ENCODE measurements at regions not wholly inside any gene's neighbourhood (a gene's known extent, or its start where the extent isn't known, plus 50 kb on each side); places are given as distances from the start of the nearest gene placed in this dataset.

- TF ChIP-seq CTCF (IDR thresholded peaks at IDR 0.05; ENCODE audit: poor library complexity) (no peak), EZH2 (IDR thresholded peaks at IDR 0.05; ENCODE audit: borderline replicate concordance) (no peak), EZH2phosphoT487 (IDR thresholded peaks at IDR 0.05; ENCODE audit: low read depth, severe bottlenecking, unreplicated experiment) (no peak)
Observed at GRCh38 chrX:20633451-20633850, 366.7 kb upstream of the RPS6KA3 start.

Data from hepatocyte (in vitro differentiated cells).